ENCODE measurements at regions not wholly inside any gene's neighbourhood (a gene's known extent, or its start where the extent isn't known, plus 50 kb on each side); places are given as distances from the start of the nearest gene placed in this dataset.

DNA sequence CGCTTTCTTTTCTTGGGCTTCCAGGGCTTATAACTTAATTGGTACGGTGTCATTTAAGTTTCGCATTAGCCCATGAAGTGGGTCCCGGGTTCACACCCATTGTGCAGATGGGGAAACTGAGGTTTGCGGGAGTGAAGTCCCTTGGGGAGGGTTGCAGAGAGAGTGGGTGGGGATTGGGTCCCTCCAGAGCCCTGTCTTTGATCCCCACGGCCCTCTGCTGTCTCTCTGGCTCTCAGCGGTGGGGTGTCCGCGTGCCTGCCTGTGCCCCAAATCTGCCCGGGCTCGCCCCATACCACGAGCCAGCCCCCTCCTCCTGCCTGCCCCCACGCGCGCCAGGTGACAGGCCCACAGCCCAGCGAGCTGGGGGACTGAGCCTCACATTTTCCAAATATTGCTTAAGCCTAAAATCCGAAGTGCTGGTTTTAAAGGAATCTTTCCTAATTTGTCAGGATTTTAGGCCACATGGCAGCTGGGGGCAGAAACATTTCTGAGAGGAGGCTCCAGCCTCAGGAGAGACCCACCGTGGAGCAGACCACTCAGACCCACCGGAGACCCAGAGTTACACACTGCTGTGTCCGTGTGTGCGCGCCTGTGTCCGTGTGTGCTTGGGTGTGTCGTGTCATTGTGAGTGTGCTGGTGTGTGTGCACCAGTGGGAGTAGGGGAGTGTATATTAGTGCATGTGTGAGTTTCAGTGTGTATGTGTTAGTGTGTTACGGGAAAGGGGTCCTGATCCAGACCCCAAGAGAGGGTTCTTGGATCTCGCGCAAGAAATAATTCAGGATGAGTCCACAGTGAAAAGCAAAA lies 159.5 kb upstream of the IER5L start:
- no peak for DNase-seq

DNA sequence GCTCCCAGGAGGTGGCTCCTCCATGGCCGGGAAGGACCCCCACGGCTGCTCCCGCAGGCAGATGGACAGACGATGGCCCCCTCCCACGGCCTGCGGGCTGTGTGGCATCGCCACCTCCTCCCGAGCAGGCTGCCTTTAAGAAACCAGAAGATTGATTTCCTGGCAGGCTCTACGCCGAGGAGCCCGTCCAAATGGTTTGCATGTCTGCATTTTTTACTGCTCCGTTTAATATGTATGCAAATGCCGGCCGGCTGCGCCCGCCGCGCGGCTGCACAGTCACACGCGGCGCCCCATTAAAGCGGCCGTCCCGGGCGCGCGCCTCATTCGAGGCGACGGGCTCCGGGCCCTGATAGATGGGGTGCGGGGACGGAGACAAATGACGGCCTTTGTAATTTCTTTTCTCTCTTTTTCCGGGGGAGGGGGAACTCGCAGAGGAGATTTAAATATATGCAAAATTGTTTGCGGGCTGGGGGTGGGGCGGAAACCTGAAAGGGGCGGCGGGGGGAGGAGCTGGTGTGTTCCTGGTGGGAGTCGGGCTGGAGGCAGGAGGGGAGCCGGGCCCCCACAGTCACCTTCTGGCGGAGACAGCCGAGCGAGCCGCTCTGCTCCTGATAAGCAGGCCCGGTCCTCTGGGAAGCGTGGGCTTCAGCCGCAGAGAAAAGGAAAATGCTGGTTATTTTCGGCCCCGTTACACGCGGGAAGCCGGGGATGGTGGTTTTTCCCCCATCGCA lies 158.7 kb upstream of the IER5L start:
- peak in 1 of 2 donors; percentile 33 for DNase-seq

DNA sequence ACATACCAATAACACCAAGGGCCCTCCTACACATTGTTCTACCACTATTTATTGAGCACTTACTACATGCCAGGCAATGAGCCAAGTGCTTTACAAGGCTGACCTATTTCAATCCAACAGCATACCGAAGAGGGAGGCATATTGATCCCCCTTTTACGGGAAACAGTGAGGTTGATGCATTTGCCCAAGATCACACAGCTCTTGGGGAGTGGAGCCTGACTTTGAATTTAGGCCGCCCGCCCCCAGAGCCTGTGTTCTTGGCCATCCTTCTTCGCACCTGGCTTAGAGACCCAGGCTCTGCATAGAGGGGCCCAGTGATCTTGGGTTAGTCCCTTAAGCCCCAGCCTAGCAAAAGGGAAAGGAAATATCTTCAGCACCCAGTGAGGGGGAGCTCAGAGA lies 158.1 kb upstream of the IER5L start:
- DNase-seq: no peak

DNA sequence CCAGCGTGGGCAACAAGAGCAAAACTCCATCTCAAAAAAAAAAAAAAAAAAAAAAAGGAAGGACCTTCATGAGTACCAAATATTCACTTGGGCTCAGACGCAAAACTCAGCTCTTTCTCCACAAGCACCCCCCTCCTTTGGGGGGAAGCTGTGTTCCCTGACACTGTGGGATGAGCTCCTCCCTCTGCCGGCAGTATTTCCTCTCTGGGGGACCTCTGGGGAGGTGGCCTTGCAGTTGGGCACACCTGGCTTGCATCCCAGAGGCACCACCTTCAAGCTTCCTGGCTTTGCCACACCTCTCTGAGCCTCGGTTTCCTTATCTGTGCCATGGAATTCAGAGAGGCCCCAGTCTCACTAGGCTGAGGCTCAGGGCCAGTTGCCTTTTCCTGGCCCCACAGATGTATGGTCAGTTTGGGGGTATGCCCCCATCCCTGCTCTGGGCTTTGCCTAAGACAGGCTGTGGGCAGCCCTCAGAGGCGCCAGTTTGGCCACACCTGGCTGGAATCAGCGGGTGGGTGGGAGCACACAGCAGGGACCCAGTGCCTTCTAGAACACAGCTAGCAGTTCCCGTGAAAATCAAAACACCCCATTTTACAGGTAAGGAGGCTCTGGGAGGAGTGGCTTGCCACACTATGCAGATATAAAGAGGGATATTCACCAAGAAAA lies 157.5 kb upstream of the IER5L start:
- DNase-seq: no peak

DNA sequence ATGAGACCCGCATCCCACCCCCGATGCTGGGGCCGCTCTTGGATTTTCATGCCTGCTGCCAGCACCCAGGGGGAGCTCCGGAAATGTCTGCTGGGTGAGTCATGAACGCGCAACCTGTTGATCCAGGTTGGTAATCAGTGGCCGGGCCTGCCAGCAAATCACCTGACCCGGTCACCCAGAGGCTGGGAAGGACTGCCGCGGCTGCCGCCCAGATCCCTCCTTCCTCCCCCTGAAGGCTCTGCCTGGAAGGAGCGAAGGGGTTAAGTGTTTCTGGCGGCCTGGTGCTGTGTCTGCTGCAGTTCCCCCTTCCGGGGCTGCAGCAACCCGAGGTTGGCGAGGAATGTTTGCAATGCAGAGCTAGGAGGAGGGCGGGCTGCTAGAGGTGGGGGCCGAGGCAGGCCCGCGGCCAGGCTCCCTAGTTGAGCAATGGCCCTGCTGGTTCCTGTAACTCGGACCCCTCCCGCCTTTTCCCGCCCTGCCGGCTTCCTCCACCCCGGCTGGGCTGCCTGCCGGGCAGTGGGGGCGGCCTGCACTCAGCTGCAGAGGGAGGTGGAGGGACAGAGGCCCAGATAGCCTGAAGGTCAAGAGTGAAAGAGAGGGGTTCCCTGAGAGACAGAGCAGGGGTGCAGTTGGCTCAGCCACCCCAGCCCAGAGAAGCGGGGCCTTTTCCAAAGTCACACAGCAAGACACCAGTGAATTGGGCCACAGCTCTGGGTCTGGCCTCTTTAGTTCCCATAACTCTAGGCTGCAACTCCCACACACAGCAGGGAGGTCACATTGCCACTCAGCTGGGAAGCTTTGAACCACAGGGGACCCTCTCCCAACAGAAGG lies 156.3 kb upstream of the IER5L start:
- peak in 1 of 2 donors; percentile 45 for DNase-seq

DNA sequence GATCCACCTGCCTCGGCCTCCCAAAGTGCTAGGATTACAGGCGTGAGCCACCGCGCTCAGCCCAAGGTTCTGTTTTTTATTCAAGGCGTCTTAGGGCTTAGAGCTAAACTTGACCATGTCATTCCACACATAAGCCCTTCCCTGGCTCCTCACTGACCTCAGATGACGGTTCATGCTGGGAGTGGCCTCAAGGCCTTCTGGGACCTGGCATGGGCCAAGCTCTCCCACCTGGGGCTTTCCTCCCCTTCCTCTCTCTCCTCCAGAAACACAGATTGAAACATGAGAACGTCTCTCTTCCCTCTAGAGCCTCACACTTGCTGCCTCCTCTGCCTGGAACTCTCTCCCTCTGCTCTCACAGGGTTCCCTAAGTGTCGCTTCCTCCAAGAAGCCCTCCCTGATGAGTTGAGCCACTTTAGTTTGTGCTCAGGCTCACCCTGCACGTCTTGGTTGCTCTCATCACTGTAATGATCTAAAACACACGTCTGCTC lies 155.6 kb upstream of the IER5L start:
- no peak for DNase-seq

DNA sequence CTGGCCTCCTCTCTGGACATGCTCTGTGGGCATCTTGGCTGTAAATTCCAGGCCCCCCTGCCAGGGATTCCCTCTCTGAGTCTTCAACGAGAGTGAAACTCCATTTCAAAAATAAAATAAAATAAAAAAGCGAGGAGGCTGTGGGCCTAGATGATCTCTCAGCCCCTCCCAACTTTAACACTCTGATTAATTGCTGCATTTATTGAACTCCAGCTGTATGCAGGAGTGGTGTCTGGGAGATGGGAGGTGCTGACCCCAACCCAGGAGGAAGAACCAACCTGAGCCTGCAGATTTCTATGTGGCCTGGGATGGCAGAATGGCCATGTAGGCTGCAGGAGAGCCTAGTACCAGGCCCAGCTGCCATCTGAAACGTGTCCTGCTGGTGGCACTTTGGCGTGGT lies 154.5 kb upstream of the IER5L start:
- no peak for DNase-seq

DNA sequence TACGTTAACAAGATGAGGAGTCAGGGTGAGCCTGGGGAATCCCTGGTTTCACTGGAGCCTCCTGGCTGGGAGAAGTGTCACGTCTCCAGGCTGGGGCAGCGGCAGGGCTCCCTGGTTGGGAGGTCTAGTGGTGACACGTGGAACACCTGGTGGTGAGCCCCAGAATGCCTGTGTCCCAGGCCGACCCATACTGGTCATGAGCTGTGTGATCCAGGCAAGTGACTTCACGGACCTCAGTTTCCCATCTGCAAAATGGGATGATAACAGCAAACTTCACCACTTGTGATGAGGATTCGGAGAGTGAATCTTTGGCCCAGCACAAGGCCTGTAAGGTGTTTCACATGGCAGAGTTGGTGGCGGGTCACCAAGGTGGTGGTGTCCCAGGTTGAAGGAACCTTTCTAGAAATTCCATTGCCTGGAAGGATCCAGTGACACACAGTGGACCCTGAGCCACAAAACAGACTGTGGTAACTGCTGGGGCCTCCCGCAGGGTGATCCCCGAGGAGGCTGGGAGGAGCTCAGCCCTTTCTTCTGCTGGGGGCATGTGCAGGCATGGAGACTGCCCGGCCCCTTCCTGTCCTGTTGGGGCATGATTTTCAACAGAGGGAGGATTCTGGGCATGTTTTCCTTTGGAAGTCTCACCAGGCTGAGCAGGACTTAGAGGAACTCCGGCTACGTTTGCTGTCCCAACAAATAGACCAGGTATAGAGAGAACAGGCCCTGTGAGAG lies 153.9 kb upstream of the IER5L start:
- DNase-seq: no peak

DNA sequence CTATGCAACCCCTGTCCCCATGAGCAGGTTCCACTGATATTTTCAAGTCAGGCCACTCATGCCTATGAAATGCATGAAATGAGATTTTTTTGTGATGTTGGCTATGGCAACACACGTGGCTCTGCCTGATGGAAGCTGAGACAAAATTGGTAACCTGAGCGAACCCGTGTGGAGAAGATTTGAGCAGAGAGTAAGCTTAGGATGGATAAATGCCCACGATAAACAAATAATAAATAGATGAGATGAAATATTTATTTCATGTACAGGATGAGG lies 153.4 kb upstream of the IER5L start:
- DNase-seq: no peak

DNA sequence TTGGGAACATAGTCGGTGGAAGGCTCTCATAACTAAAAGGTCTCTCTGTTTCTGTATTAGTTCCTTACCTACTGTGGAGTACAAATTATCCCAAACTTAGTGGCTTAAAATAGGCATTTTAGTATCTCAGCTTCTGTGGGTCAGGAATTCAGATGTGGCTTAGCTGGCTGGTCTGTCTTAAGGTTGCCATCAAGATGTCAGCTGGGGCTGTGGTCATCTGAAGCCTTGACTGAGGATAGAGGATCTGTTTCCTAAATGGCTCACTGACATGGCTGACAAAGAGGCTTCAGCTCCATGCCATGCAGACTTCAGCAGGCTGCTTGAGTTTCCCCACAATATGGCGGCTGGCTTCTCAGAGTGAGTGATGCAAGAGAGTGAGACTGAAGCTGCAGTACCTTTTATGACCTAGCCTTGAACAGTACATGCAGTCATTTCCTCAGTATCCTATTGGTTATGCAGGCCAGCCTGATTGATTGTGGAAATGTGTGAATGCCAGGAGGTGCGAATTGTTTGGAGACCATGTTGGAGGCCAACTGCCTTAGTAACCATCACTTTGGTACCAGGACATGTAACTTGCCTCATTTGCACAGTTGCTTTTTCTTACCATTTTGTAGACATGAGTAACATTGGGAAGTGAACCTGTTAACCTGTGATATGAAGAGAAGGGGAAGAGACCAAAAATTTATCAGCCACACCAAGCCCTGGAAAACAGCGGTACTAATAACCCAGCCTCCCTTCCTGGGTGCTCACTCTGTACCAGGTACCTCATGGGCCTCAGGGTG lies 152.8 kb upstream of the IER5L start:
- DNase-seq: no peak

DNA sequence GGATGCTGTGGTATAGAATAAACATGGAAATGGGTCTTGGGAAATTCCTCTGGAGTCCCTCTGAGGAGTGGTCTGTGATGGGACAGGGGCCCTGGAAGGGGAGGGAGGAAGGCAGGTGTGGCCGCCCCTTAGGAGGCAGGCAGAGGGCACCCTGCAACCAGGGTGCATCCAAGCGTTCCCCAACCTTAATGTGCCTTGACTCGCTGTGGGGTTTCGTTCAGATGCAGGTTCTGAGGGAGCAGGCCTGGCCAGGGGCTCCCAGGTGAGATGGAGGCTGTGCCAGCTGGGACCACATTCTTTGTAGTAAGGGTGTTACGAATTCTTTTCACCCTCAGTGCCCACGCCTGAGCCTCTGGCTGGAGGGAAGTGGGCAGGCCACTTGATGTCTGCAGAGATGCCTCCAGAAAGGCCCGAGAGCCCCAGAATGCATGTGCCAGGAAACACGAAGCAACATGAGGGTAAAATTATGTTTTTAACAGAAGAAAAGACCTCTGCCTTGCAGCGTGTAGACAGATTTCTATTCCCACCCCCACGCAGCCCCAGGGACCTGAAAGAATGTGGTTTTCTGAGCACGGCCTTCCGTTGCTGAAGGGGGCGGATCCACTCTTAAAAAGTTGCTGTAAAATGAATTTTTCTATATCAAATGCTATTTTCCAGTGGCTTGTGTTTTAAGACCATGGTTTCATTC lies 150.4 kb upstream of the IER5L start:
- no peak for DNase-seq

DNA sequence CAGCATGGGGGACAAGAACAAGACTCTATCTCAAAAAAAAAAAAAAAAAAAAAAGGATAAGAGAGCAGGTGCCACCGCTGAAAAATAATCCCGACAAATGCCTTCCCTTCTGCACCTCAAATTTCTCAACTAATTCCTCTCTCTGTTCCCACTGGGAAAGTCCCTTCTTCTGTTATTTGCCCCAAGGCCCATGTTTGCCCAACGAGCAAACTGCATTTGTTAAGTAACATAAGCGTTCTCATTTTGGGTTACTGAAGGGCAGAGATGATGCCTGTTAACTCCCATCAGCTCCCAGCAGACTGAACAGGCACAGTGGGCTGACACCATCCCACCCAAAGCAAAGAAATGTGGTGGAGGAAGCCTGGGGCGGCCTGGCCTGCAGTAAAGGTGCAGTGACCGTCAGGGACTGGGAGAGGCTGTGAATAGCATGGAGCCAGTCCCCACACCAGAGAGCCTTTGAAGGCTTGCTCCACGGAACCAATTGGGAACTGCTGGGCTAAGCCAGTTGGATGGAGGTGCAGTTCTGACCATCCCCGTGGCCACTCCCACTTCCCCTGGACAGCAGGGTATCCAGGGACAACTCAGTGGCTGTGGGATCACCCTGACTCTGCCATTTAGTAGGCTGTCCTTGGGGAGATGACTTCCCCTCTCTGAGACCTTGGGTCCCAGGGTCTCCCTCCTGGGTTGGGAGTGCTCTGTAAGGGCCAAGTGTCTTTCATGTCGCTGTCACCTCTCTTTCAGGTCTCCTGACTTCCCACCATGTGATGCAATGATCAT lies 149.7 kb upstream of the IER5L start:
- DNase-seq: no peak

DNA sequence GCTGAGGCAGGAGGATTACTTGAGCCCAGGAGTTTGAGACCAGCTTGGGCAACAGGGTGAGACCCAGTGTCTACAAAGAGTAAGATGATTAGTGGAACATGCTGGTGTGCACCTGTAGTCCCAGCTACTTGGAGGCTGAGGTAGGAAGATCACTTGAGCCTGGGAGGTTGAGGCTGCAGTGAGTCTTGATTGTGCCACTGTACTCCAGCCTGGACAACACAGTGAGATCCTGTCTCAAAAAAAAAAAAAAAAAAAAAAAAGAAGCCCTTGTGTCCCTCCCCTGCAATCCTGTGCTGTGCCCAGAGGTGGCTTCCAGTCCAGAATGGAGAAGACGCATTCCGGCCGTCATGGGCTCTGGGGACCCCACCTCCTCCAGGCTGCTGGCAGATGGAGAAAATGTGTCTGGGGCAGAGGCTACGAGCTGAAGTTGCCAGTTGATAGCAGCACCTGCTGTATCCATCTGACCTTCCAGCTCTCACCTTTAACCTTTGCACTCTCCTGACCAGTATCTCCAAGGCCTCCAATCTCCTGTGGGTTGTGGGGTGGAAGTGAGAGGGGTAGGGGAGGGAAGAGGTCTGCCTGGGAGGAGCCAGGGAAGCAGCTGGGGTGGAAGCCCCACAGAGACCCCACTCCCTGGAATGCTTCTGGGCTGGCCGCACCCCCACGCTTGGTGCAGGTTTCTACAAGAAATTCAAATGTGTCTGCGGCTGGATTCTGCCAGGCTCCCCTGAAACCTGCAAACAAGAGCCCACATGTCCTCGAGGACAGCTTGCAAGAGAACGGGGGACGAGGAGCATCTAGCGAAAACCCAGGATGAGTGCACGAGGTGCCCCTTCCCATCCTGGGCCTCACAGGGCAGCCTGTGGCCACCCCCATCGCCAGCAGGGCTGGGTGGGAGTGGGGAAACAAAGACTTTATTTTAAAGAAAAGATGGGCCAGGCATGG lies 148.3 kb upstream of the IER5L start:
- no peak for DNase-seq

DNA sequence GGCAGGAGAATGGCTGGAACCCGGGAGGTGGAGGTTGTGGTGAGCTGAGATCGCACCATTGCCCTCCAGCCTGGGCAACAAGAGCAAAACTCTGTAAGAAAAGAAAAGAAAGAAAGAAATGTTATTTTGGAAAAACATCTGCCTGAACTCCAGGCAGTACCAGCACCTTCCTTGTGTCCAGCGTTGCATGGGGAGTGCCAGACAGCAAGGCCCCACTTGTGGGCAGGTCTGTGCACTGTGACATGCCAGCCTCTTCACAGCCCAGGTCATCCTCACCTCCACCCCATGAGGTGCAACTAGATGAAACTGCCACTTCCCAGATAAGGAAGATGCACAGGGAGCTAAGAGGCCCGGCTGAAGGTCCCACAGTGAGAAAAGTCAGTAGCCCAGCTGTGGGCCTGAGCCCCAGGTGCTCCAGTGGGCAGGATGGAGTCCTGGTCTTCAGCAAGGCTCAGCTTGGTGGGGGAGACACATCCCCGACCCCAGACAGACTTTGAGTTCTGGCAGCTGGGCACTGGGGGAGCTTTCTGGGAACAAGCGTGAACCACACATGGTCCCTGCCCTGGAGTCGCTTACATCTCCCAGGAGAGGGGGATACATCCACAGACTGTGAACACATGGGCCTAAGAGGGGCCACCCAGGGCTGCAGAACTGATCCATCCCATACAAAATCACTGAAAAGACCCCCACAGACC lies 146.9 kb upstream of the IER5L start:
- DNase-seq: no peak

DNA sequence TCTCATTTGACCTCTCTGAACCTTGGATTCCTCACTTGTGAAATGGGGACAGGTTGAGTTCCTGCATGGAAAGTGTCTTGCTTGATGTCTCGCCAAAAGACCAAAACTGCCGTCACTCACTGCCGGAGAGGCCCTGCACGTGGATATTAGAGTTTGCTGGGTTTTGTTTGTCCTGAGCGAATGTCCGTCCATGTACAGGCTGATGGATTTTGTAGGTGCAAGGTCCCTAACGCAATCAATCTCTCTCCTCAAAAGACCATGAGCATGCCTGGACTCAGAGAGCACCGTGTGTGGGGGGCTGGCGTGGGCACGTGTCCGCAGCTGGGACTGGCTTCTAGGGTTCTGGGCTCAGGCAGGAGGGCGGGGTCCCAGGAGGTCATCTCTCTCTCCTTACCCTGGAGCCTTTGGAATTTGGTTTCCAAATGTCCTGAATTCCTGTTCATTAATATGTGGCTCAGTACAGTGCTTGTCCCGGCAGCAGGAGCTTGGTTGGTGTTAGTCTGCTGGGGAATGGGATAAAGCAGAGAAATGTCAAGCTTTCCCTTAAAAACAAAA lies 146.0 kb upstream of the IER5L start:
- no peak for DNase-seq

DNA sequence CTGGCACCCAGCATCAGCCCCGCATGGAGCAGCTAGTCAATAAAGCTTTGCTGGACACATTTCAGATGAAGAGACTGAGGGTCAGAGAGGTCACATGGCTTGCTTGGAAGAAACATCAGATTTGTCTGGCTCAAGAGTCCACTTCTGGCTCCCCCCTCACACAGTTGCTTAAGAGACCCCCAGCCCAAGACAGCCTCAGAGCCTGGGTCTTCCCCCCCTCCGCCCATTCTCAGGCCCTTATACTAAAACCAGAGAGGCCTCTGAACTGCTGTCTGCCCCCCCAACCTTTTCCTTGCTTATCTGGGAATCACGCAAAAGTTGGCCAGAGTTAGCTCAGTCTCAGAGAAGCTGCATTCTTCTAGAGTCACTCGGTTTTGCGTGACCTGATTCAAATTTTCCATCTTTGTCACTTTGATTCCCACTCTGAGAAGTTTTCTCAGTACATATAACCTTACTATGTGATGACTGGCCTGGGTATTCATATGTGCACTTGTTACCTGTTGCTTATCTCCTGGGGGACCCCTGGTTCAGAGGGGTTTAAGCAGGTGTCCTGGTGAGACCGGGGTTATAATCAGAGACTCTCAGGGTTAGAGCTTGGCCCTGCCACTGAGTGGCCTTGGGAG lies 145.4 kb upstream of the IER5L start:
- DNase-seq: no peak

DNA sequence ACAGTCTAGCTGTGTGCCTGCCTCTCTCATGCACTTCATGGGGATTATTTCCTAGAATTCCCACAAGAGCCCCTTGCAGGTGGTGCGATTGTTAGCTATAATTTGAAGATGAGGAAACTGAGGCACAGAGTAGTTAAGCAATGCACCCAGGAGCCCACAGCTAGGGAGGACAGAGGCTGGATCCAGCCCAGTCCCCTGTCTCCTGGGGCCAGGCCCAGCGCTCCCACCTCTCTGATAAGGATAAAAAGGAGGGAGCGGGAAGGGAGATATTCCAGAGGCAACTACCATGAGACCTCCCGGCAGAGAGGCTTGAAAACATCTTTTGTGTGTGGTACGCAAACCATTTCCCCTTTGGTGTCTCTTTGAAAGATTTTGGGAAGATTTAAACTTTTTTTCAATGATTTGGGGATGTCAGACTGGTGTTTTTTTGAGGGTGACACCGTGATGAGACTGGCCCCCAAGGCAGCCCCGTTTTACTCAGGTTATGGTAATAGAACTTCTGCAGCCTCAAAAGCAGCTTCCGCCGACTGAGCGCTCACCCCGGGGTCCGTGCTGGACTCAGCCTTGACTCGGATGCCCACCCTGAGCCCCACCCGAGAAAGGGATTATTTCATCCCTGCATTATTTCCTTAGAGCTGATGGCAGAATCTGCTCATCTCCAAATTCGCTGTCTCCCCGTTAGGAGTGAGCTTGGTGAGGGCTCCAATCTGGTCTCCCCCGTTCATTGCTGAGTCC lies 144.7 kb upstream of the IER5L start:
- DNase-seq: no peak
